HCT116 (cell line): ENCODE measurements at regions not wholly inside any gene's neighbourhood (a gene's known extent, or its start where the extent isn't known, plus 50 kb on each side); places are given as distances from the start of the nearest gene placed in this dataset.

Experiments used
- ATAC-seq: fragments of 200-7000 bp; cut with Tn5 transposase; 2 replicates; pipeline ENCODE4 v1.9.1; 2020; ENCODE audit warnings: mild to moderate bottlenecking, moderate library complexity
- BruUV-seq: library from RNA; stranded (reverse); fragments of 400-500 nt; replicated peaks from 2 replicates; lab custom pipeline; 2021; lab: Mats Ljungman, UMichigan
- CTCF ChIA-PET: fragments of 300-600 bp; sonication (Branson Sonifier 250); formaldehyde crosslinking; loops from one replicate; lab custom pipeline; 2021; ENCODE audit warnings: antibody characterized with exemption; lab: Charles Lee
- POLR2A ChIA-PET: fragments of 300-600, 350-600 bp; sonication (Branson Sonifier 250); formaldehyde crosslinking; loops from one replicate; lab custom pipeline; 2021; ENCODE audit warnings: antibody characterized with exemption; lab: Charles Lee
- RAD21 ChIA-PET, 2 experiments: fragments of 300-600 bp; sonication (Branson Sonifier 250); formaldehyde crosslinking; loops; one replicate each; lab custom pipeline; 2023; ENCODE audit warnings: low total read pairs in 2 of 2; ENCODE audit not compliant: uncharacterized antibody in 2 of 2, unreplicated experiment in 2 of 2, low non-redundant PET in 1 of 2; lab: Charles Lee
- DNase-seq: peaks from one replicate; pipeline ENCODE4 v3.0.0-alpha.2; 2010; ENCODE audit warnings: low read depth, low spot score
- H2AFZ ChIP-seq: fragments of 200-600 bp; shearing (Covaris generic), sonication (generic); 2 replicates; pipeline ENCODE4 v1.6.1; 2017; ENCODE audit warnings: low read depth, mixed run types, mixed read lengths, antibody characterized with exemption, low read length; ENCODE audit not compliant: poor library complexity, severe bottlenecking
- H3K27ac ChIP-seq: 2 replicates; pipeline ENCODE4 v1.5.1; 2012; ENCODE audit warnings: low read depth, low read length
- H3K27me3 ChIP-seq: fragments of 200-600 bp; sonication (generic); 2 replicates; pipeline ENCODE4 v1.6.1; 2016; ENCODE audit warnings: mixed run types, low read length, mixed read lengths; ENCODE audit not compliant: insufficient read depth
- H3K36me3 ChIP-seq, 2 experiments: fragments of 200-500 bp in 1 of 2; fragments of 200-600 bp in 1 of 2; sonication (Bioruptor generic) in 1 of 2; sonication (generic) in 1 of 2; 2 replicates each; pipeline versions ENCODE4 v1.5.1 to v1.6.1; 2014 to 2016; ENCODE audit warnings: low read length in 2 of 2, inconsistent platforms in 1 of 2, mixed read lengths in 1 of 2, mixed run types in 1 of 2; ENCODE audit not compliant: insufficient read depth in 2 of 2, control insufficient read depth in 1 of 2
- H3K4me1 ChIP-seq, 2 experiments: fragments of 200-600 bp in 1 of 2; sonication (generic) in 1 of 2; 2 replicates each; pipeline versions ENCODE4 v1.5.1 to v1.6.1; 2012 to 2017; ENCODE audit warnings: low read length in 2 of 2, inconsistent platforms in 1 of 2, mild to moderate bottlenecking in 1 of 2, mixed read lengths in 1 of 2, mixed run types in 1 of 2, moderate library complexity in 1 of 2; ENCODE audit not compliant: insufficient read depth in 2 of 2, control insufficient read depth in 1 of 2
- H3K4me2 ChIP-seq: fragments of 200-600 bp; sonication (generic); 2 replicates; pipeline ENCODE4 v1.6.1; 2017; ENCODE audit warnings: mixed run types, low read length, mixed read lengths
- H3K4me3 ChIP-seq, 2 experiments: fragments of 200-600 bp in 1 of 2; sonication (generic) in 1 of 2; replicated peaks in 1 of 2; 2 replicates each; pipeline ENCODE4 v1.5.1; 2011 to 2016; ENCODE audit warnings: low read length in 2 of 2, control low read depth in 1 of 2, low read depth in 1 of 2, mild to moderate bottlenecking in 1 of 2, mixed read lengths in 1 of 2, mixed run types in 1 of 2
- H3K79me2 ChIP-seq: fragments of 200-600 bp; sonication (generic); 2 replicates; pipeline ENCODE4 v1.6.1; 2017; ENCODE audit warnings: mild to moderate bottlenecking, mixed run types, low read length, moderate library complexity, mixed read lengths; ENCODE audit not compliant: insufficient read depth
- H3K9ac ChIP-seq: fragments of 200-600 bp; sonication (generic); 2 replicates; pipeline ENCODE4 v1.6.1; 2016; ENCODE audit warnings: low read length, mixed read lengths
- H3K9me2 ChIP-seq: fragments of 200-600 bp; sonication (generic), shearing (Covaris generic); 2 replicates; pipeline ENCODE4 v1.6.1; 2017; ENCODE audit warnings: mixed run types, mild to moderate bottlenecking, moderate library complexity; ENCODE audit not compliant: insufficient read depth
- H3K9me3 ChIP-seq, 2 experiments: fragments of 200-500 bp in 1 of 2; fragments of 200-600 bp in 1 of 2; sonication (Bioruptor generic) in 1 of 2; sonication (generic) in 1 of 2; 2 replicates each; pipeline ENCODE4 v1.6.1; 2014 to 2017; ENCODE audit warnings: low read length in 2 of 2, mixed read lengths in 2 of 2, inconsistent platforms in 1 of 2, low read depth in 1 of 2, mild to moderate bottlenecking in 1 of 2, mixed run types in 1 of 2, moderate library complexity in 1 of 2; ENCODE audit not compliant: control insufficient read depth in 1 of 2, insufficient read depth in 1 of 2
- H4K20me1 ChIP-seq: fragments of 200-600 bp; sonication (generic), shearing (Covaris generic); 2 replicates; pipeline ENCODE4 v1.6.1; 2017; ENCODE audit warnings: mixed run types, mild to moderate bottlenecking, moderate library complexity; ENCODE audit not compliant: insufficient read depth
- CBX3 ChIP-seq: IDR thresholded peaks from 2 replicates; pipeline ENCODE4 v1.6.1; 2012; ENCODE audit warnings: low read depth
- RAD21 ChIP-seq: IDR thresholded peaks from 2 replicates; pipeline ENCODE4 v1.6.1; 2012; ENCODE audit warnings: low read depth, mild to moderate bottlenecking
- SP1 ChIP-seq: IDR thresholded peaks from 2 replicates; pipeline ENCODE4 v1.6.1; 2012; ENCODE audit warnings: low read depth
- TCF7L2 ChIP-seq: IDR thresholded peaks from 2 replicates; pipeline ENCODE4 v1.7.0; 2011; ENCODE audit warnings: borderline replicate concordance, inconsistent platforms; ENCODE audit not compliant: insufficient read depth, insufficient read length; ENCODE audit errors: extremely low read depth
- intact Hi-C: fragments of 100-400 bp; cut with micrococcal nuclease; formaldehyde crosslinking; loops from 2 replicates; pipeline ENCODE4 v1.10.0; 2022
- TF ChIP-seq, protein P1 (sequence below): IDR thresholded peaks from 2 replicates; pipeline ENCODE4 v1.6.1; 2012
- TF ChIP-seq, protein P2 (sequence below), 3 experiments: fragments of 200-600 bp in 1 of 3; sonication (generic) in 1 of 3; IDR thresholded peaks in 2 of 3; conservative IDR thresholded peaks in 1 of 3; 2 replicates each; pipeline ENCODE4 v1.5.1; 2012 to 2017; ENCODE audit warnings: low read depth in 2 of 3, low read length in 2 of 3, antibody characterized with exemption in 1 of 3, borderline replicate concordance in 1 of 3, control low read depth in 1 of 3, mild to moderate bottlenecking in 1 of 3, mixed read lengths in 1 of 3, mixed run types in 1 of 3, moderate library complexity in 1 of 3; ENCODE audit not compliant: insufficient read depth in 1 of 3
- TF ChIP-seq, protein P3 (sequence below): IDR thresholded peaks from 2 replicates; pipeline ENCODE4 v1.6.1; 2012; ENCODE audit warnings: low read depth

GRCh38 chr7:120014925-120015465 is 258.0 kb upstream of the KCND2 start:
- DNase-seq (no peak), ATAC-seq (no peak)
- Histone ChIP-seq H3K79me2 (no peaks in the 10 kb centered on the region), H2AFZ (no peak overlapping the region), H3K4me2 (no peak overlapping the region), H3K9me2 (no peaks in the 10 kb centered on the region), H3K9me3 (no peaks in the 10 kb centered on the region), H3K4me1 (no peaks in the 10 kb centered on the region), H3K9ac (no peak overlapping the region), H3K36me3 (no peaks in the 10 kb centered on the region), H3K4me3 (no peak overlapping the region), H4K20me1 (no peaks in the 10 kb centered on the region), H3K27me3 (no peaks in the 10 kb centered on the region), H3K27ac (no peak overlapping the region)
- ChIA-PET CTCF (no interaction called here), POLR2A (no interaction called here), RAD21 (no interaction called here)
- intact Hi-C loops = no loop called here
- BruUV-seq = no TSS peak
- TF ChIP-seq SP1 = no peak
- no peak for TF ChIP-seq TCF7L2
- TF ChIP-seq, protein P1, sequence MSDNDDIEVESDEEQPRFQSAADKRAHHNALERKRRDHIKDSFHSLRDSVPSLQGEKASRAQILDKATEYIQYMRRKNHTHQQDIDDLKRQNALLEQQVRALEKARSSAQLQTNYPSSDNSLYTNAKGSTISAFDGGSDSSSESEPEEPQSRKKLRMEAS = no peak
- TF ChIP-seq, protein P2, sequence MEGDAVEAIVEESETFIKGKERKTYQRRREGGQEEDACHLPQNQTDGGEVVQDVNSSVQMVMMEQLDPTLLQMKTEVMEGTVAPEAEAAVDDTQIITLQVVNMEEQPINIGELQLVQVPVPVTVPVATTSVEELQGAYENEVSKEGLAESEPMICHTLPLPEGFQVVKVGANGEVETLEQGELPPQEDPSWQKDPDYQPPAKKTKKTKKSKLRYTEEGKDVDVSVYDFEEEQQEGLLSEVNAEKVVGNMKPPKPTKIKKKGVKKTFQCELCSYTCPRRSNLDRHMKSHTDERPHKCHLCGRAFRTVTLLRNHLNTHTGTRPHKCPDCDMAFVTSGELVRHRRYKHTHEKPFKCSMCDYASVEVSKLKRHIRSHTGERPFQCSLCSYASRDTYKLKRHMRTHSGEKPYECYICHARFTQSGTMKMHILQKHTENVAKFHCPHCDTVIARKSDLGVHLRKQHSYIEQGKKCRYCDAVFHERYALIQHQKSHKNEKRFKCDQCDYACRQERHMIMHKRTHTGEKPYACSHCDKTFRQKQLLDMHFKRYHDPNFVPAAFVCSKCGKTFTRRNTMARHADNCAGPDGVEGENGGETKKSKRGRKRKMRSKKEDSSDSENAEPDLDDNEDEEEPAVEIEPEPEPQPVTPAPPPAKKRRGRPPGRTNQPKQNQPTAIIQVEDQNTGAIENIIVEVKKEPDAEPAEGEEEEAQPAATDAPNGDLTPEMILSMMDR (IDR thresholded peaks at IDR 0.05 in 2 of 3, conservative IDR thresholded peaks at IDR 0.05 in 1 of 3; ENCODE audit: borderline replicate concordance in 1 of 3, insufficient read depth in 1 of 3, low read depth in 2 of 3, low read length in 2 of 3) = no peak
- no peak for TF ChIP-seq RAD21
- TF ChIP-seq, protein P3, sequence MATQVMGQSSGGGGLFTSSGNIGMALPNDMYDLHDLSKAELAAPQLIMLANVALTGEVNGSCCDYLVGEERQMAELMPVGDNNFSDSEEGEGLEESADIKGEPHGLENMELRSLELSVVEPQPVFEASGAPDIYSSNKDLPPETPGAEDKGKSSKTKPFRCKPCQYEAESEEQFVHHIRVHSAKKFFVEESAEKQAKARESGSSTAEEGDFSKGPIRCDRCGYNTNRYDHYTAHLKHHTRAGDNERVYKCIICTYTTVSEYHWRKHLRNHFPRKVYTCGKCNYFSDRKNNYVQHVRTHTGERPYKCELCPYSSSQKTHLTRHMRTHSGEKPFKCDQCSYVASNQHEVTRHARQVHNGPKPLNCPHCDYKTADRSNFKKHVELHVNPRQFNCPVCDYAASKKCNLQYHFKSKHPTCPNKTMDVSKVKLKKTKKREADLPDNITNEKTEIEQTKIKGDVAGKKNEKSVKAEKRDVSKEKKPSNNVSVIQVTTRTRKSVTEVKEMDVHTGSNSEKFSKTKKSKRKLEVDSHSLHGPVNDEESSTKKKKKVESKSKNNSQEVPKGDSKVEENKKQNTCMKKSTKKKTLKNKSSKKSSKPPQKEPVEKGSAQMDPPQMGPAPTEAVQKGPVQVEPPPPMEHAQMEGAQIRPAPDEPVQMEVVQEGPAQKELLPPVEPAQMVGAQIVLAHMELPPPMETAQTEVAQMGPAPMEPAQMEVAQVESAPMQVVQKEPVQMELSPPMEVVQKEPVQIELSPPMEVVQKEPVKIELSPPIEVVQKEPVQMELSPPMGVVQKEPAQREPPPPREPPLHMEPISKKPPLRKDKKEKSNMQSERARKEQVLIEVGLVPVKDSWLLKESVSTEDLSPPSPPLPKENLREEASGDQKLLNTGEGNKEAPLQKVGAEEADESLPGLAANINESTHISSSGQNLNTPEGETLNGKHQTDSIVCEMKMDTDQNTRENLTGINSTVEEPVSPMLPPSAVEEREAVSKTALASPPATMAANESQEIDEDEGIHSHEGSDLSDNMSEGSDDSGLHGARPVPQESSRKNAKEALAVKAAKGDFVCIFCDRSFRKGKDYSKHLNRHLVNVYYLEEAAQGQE = no peak
- TF ChIP-seq CBX3 = no peak
- TF ChIP-seq, all 23 proteins: peak for 0
